Endothelial cell of umbilical vein (primary cell): ENCODE measurements at regions not wholly inside any gene's neighbourhood (a gene's known extent, or its start where the extent isn't known, plus 50 kb on each side); places are given as distances from the start of the nearest gene placed in this dataset.

Source experiments
- BruUV-seq: library from RNA; stranded (reverse); fragments of 400-500 nt; replicated peaks from 2 replicates; lab custom pipeline; 2021; lab: Mats Ljungman, UMichigan
- CTCF ChIA-PET: fragments of 300-600, 350-600 bp; sonication (Branson Sonifier 250); formaldehyde crosslinking; loops from one replicate; lab custom pipeline; 2021; ENCODE audit warnings: antibody characterized with exemption, inconsistent platforms; lab: Charles Lee
- POLR2A ChIA-PET: fragments of 300-600, 350-600 bp; sonication (Branson Sonifier 250); formaldehyde crosslinking; loops from one replicate; lab custom pipeline; 2021; ENCODE audit warnings: antibody characterized with exemption, inconsistent platforms; lab: Charles Lee
- DNase-seq: peaks from one replicate; pipeline ENCODE4 v3.0.0-alpha.2; 2011; ENCODE audit warnings: low read depth, low spot score
- FAIRE-seq: peaks from 2 replicates; lab custom pipeline; 2011; peaks lifted over from hg19 to GRCh38; lab: Jason Lieb, UNC
- H2AFZ ChIP-seq: 2 replicates; pipeline ENCODE4 v1.6.0; 2012; ENCODE audit warnings: low read depth, low read length, control low read depth, inconsistent platforms
- H3K27ac ChIP-seq: 2 replicates; pipeline ENCODE4 v1.5.1; 2011; ENCODE audit warnings: low read depth, mild to moderate bottlenecking, control low read depth, low read length, moderate library complexity; ENCODE audit not compliant: insufficient read depth
- H3K27me3 ChIP-seq, 2 experiments: 2 replicates each; pipeline versions ENCODE4 v1.6.0 to v1.6.1; 2011; ENCODE audit warnings: low read length in 2 of 2, mixed read lengths in 1 of 2; ENCODE audit not compliant: control insufficient read depth in 2 of 2, insufficient read depth in 2 of 2
- H3K36me3 ChIP-seq, 2 experiments: 2 replicates in 1 of 2; 3 replicates in 1 of 2; pipeline ENCODE4 v1.5.1; 2011; ENCODE audit warnings: low read length in 2 of 2, mild to moderate bottlenecking in 1 of 2, moderate library complexity in 1 of 2; ENCODE audit not compliant: control insufficient read depth in 2 of 2, insufficient read depth in 2 of 2; ENCODE audit errors: extremely low read depth in 1 of 2
- H3K4me1 ChIP-seq: 3 replicates; pipeline ENCODE4 v1.5.1; 2011; ENCODE audit warnings: mild to moderate bottlenecking, low read length; ENCODE audit not compliant: control insufficient read depth, insufficient read depth; ENCODE audit errors: extremely low read depth
- H3K4me2 ChIP-seq: 2 replicates; pipeline ENCODE4 v1.6.1; 2011; ENCODE audit warnings: low read length, control low read depth, mixed read lengths; ENCODE audit not compliant: insufficient read depth
- H3K4me3 ChIP-seq, 3 experiments: fragments of 200-600 bp in 1 of 3; sonication (generic), shearing (Covaris generic) in 1 of 3; replicated peaks in 1 of 3; 2 replicates each; pipeline ENCODE4 v1.5.1; 2011 to 2016; ENCODE audit warnings: control low read depth in 3 of 3, low read length in 3 of 3, mild to moderate bottlenecking in 2 of 3, inconsistent platforms in 1 of 3, low read depth in 1 of 3, moderate library complexity in 1 of 3; ENCODE audit not compliant: insufficient read depth in 1 of 3
- H3K79me2 ChIP-seq: 2 replicates; pipeline ENCODE4 v1.6.0; 2012; ENCODE audit warnings: low read length, inconsistent platforms; ENCODE audit not compliant: control insufficient read depth, insufficient read depth
- H3K9ac ChIP-seq: replicated peaks from 2 replicates; pipeline ENCODE3; 2011; ENCODE audit warnings: low read length, control low read depth; ENCODE audit not compliant: insufficient read depth; ENCODE audit errors: extremely low read depth
- H3K9me1 ChIP-seq: replicated peaks from 3 replicates; pipeline ENCODE4 v1.6.0; 2011; ENCODE audit warnings: mild to moderate bottlenecking, low read length; ENCODE audit not compliant: control insufficient read depth, insufficient read depth; ENCODE audit errors: extremely low read depth
- H3K9me3 ChIP-seq: replicated peaks from 2 replicates; pipeline ENCODE4 v1.5.1; 2012; ENCODE audit warnings: low read length, inconsistent platforms; ENCODE audit not compliant: control insufficient read depth, insufficient read depth
- H4K20me1 ChIP-seq: replicated peaks from 2 replicates; pipeline ENCODE3; 2011; ENCODE audit warnings: mild to moderate bottlenecking, low read length; ENCODE audit not compliant: control insufficient read depth, insufficient read depth; ENCODE audit errors: extremely low read depth
- CTCF ChIP-seq, 2 donors: IDR thresholded peaks; 1 replicate in 1 of 2; 2 replicates in 1 of 2; pipeline ENCODE4 v1.5.1; 2011; ENCODE audit warnings: low read length in 2 of 2, mild to moderate bottlenecking in 2 of 2, moderate library complexity in 2 of 2, control low read depth in 1 of 2, inconsistent platforms in 1 of 2, low read depth in 1 of 2; ENCODE audit not compliant: insufficient read depth in 1 of 2; ENCODE audit errors: extremely low read depth in 1 of 2
- EZH2 ChIP-seq: IDR thresholded peaks from 2 replicates; pipeline ENCODE4 v1.6.1; 2012; ENCODE audit warnings: borderline replicate concordance, low read depth, mild to moderate bottlenecking, moderate library complexity, low read length, inconsistent platforms; ENCODE audit not compliant: severe bottlenecking
- FOS ChIP-seq: IDR thresholded peaks from 2 replicates; pipeline ENCODE4 v1.6.1; 2011; ENCODE audit warnings: mild to moderate bottlenecking, low read length, moderate library complexity, borderline replicate concordance; ENCODE audit not compliant: insufficient read depth
- GATA2 ChIP-seq: IDR thresholded peaks from 2 replicates; pipeline ENCODE4 v1.7.0; 2011; ENCODE audit warnings: low read depth, mild to moderate bottlenecking, moderate library complexity, mixed read lengths, low read length; ENCODE audit not compliant: insufficient read length, insufficient read depth
- JUN ChIP-seq: IDR thresholded peaks from 2 replicates; pipeline ENCODE4 v1.6.1; 2011; ENCODE audit warnings: borderline replicate concordance, low read depth; ENCODE audit not compliant: insufficient read length, insufficient read depth
- MAX ChIP-seq: IDR thresholded peaks from 2 replicates; pipeline ENCODE4 v1.6.1; 2011; ENCODE audit not compliant: insufficient read depth, insufficient read length
- MYC ChIP-seq: IDR thresholded peaks from one replicate; pipeline ENCODE4 v1.6.1; 2011; ENCODE audit warnings: mild to moderate bottlenecking, low read depth, low read length
- POLR2A ChIP-seq: IDR thresholded peaks from 2 replicates; pipeline ENCODE4 v1.6.1; 2012; ENCODE audit warnings: low read depth, mild to moderate bottlenecking, control low read depth, low read length
- POLR2AphosphoS5 ChIP-seq: IDR thresholded peaks from 2 replicates; pipeline ENCODE4 v1.6.1; 2012; ENCODE audit warnings: low read depth, mild to moderate bottlenecking, control low read depth, low read length, moderate library complexity; ENCODE audit not compliant: insufficient read depth
- dilution Hi-C: fragments of 300-500 bp; cut with MboI; formaldehyde crosslinking; loops from one replicate; pipeline ENCODE4 v1.15.0; 2019; ENCODE audit warnings: low sequenced_read_pairs; ENCODE audit not compliant: extremely low pct_ligation_motif_present
- intact Hi-C: fragments of 100-400 bp; cut with micrococcal nuclease; formaldehyde crosslinking; loops from one replicate; pipeline ENCODE4 v1.10.0; 2022

GRCh38 chr15:70602834-70603560, 160.4 kb downstream of the UACA start:
- TF ChIP-seq POLR2AphosphoS5 (no peak), EZH2 (no peak), JUN (no peak), FOS (no peak), MYC (no peak), MAX (no peak), GATA2 (no peak), CTCF (IDR thresholded peaks at IDR 0.05; ENCODE audit: extremely low read depth in 1 of 2, insufficient read depth in 1 of 2, low read depth in 1 of 2, low read length in 2 of 2) (no peak), POLR2A (no peak)
- Histone ChIP-seq H2AFZ (no peak overlapping the region), H3K9ac (no peak overlapping the region), H3K9me3 (no peaks in the 10 kb centered on the region), H4K20me1 (no peaks in the 10 kb centered on the region), H3K4me3 (no peak overlapping the region), H3K4me1 (peaks cover 15% of the 10 kb centered on the region), H3K4me2 (no peak overlapping the region), H3K79me2 (no peaks in the 10 kb centered on the region), H3K36me3 (no peaks in the 10 kb centered on the region), H3K27me3 (no peaks in the 10 kb centered on the region), H3K9me1 (no peaks in the 10 kb centered on the region), H3K27ac (no peak overlapping the region)
- no TSS peak for BruUV-seq
- dilution Hi-C loops (no loop called here), intact Hi-C loops (no loop called here)
- ChIA-PET CTCF (interaction anchor here (0.6 to 0.7 kb wide), 2 partner anchors 16 to 34 kb away, joined by 3 to 4 read pairs; no protein-coding TSS in a partner anchor), POLR2A (no interaction called here)
- FAIRE-seq = no peak
- DNase-seq = no peak
